ENCODE measurements at regions not wholly inside any gene's neighbourhood (a gene's known extent, or its start where the extent isn't known, plus 50 kb on each side); places are given as distances from the start of the nearest gene placed in this dataset.

DNA sequence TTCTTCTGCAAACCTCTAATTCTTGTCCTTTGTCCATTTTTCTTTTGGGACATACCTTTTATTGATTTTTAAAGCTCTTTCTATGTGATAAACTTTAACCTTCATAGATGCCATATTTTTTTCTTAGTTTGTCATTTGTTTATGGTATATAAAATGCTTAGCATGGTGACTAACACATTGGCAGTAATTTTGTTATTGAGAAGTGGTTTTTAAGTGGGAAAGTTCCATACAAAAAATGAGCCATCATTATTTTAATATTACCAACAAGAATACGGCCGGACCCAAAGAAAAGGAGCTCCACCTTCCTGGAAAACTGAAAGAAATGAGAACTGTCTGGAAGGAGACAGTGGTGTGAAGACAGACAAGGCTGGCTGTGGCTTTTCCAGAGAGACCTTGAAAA, 270.1 kb upstream of the SIX2 start:
- Histone ChIP-seq H3K27ac (no peak overlapping the region), H3K27me3 (no peaks in the 10 kb centered on the region), H3K9me3 (no peaks in the 10 kb centered on the region), H3K4me3 (no peak overlapping the region), H3K4me1 (no peaks in the 10 kb centered on the region), H3K36me3 (no peaks in the 10 kb centered on the region)
- no peak for TF ChIP-seq POLR2A (IDR thresholded peaks at IDR 0.05)
- no peak for TF ChIP-seq POLR2AphosphoS5 (IDR thresholded peaks at IDR 0.05)
- TF ChIP-seq, protein P1, sequence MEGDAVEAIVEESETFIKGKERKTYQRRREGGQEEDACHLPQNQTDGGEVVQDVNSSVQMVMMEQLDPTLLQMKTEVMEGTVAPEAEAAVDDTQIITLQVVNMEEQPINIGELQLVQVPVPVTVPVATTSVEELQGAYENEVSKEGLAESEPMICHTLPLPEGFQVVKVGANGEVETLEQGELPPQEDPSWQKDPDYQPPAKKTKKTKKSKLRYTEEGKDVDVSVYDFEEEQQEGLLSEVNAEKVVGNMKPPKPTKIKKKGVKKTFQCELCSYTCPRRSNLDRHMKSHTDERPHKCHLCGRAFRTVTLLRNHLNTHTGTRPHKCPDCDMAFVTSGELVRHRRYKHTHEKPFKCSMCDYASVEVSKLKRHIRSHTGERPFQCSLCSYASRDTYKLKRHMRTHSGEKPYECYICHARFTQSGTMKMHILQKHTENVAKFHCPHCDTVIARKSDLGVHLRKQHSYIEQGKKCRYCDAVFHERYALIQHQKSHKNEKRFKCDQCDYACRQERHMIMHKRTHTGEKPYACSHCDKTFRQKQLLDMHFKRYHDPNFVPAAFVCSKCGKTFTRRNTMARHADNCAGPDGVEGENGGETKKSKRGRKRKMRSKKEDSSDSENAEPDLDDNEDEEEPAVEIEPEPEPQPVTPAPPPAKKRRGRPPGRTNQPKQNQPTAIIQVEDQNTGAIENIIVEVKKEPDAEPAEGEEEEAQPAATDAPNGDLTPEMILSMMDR (IDR thresholded peaks at IDR 0.05) = no peak
- DNase-seq (ENCODE audit: low spot score in 2 of 2) = no peak
- intact Hi-C loops (cut with DNase I; ENCODE audit: low total_unique reads) = no loop called here

DNA sequence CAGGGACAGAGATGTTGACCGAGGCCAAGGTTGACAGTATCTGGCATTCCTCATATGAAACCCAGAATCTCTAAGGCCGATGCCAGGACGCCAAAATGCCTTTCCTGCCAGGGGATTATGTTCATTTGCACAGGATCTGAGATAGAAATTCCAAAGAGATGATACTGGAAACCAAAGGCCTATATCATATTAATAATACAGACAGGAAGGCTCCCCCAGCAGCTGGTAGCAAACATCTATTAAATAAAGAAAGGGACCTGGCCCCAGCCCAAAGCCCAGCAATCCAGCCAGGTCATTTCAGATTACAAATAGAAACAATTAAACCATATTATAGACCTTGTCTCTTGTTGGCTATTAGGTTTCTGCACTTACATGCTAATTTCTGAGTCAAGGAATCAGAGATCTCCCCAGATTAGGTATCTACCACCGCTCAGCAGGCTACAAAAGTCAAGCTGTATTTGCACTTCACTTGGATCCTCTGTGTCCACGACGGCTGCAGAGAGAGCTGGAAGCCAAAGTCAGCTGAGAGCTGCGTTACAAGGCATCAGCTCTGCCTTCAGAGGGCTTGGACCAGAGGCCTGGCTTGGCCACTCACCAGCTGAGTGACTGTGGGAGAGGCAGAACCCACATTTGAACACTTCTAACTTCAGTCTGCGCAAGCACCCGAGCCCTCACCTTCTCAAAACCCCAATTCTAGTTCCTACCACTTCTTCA, 269.3 kb upstream of the SIX2 start:
- no peaks in the 10 kb centered on the region for H3K9me3 ChIP-seq
- intact Hi-C loops (cut with DNase I; ENCODE audit: low total_unique reads) = no loop called here
- no peaks in the 10 kb centered on the region for H3K27me3 ChIP-seq
- H3K27ac ChIP-seq = no peak overlapping the region
- no peaks in the 10 kb centered on the region for H3K36me3 ChIP-seq
- TF ChIP-seq, protein P1 (IDR thresholded peaks at IDR 0.05) = no peak
- TF ChIP-seq POLR2AphosphoS5 (IDR thresholded peaks at IDR 0.05) (no peak), POLR2A (IDR thresholded peaks at IDR 0.05) (no peak)
- DNase-seq (ENCODE audit: low spot score in 2 of 2) = no peak
- no peak overlapping the region for H3K4me3 ChIP-seq
- no peaks in the 10 kb centered on the region for H3K4me1 ChIP-seq

DNA sequence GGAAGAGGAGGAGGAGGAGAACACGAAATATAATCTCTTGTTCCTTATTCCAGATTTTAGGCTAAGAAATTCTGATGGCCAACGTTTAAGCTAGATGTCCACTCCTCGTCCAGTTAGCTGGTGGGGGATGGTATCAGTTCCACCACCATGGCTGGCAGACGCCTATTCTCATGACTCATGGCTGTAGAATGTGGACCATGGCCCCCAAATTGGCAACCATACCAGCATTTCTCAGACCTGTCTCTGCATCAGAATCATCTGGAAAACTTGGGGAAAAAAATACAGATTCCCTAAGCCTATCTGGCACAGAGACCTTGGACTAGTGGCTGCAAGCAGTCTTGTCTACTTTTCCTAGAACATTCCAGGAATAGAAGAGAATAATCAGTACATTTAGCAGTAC, 267.7 kb upstream of the SIX2 start:
- DNase-seq (ENCODE audit: low spot score in 2 of 2) = no peak
- Histone ChIP-seq H3K4me3 (no peak overlapping the region), H3K27ac (no peak overlapping the region), H3K4me1 (no peaks in the 10 kb centered on the region), H3K36me3 (no peaks in the 10 kb centered on the region), H3K9me3 (no peaks in the 10 kb centered on the region), H3K27me3 (no peaks in the 10 kb centered on the region)
- intact Hi-C loops (cut with DNase I; ENCODE audit: low total_unique reads) = no loop called here
- TF ChIP-seq POLR2AphosphoS5 (IDR thresholded peaks at IDR 0.05) (no peak), POLR2A (IDR thresholded peaks at IDR 0.05) (no peak)
- TF ChIP-seq, protein P1 (IDR thresholded peaks at IDR 0.05) = no peak

DNA sequence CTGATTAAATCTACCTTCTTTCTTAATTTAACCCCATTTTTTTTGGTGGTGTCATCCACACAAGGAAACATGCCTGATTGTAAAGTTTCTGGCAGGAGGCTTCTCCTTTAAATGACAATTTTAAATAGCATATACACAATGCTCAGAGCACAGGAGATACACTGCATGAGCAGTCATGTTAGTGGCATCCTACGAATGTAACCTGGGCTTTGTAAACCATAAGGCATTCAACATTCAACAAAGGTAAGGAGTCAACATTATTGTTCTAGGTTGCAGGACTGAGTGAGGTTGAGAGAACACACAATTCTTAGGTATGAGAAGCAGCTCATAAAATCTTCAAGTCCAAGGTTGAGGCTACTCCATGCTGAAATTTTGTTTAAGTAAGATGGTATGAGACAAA, 266.6 kb upstream of the SIX2 start:
- Histone ChIP-seq H3K9me3 (no peaks in the 10 kb centered on the region), H3K27ac (no peak overlapping the region), H3K36me3 (no peaks in the 10 kb centered on the region), H3K4me1 (no peaks in the 10 kb centered on the region), H3K4me3 (no peak overlapping the region), H3K27me3 (no peaks in the 10 kb centered on the region)
- TF ChIP-seq, protein P1 (IDR thresholded peaks at IDR 0.05) = no peak
- no peak for TF ChIP-seq POLR2A (IDR thresholded peaks at IDR 0.05)
- no peak for TF ChIP-seq POLR2AphosphoS5 (IDR thresholded peaks at IDR 0.05)
- intact Hi-C loops (cut with DNase I; ENCODE audit: low total_unique reads) = no loop called here
- DNase-seq (ENCODE audit: low spot score in 2 of 2) = no peak

DNA sequence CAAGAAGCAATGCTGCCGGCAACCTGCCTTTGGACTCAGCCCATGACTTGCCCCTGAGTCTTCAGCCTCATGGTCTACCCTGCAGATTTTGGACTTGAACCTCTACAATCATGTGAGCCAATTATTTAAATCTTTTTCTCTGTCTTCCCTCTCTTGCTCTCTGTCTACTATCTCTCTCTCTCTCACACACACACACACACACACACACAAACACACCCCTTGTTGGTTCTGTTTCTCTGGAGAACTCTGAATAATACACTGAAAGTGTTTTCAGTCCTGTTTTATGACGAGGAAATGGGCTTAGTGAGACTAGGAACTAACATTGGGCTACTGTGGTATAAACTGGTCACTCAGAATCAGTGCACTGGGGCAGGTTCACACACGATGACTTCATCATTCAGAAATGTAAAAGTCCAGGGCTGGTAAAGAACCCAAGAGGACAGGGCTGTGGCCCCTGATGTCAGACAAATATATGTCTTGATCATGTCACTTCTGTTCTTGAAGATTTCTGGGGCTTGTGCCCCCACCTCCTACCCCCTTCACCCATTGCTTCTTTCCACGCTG, 266.1 kb upstream of the SIX2 start:
- H3K4me1 ChIP-seq = no peaks in the 10 kb centered on the region
- H3K4me3 ChIP-seq = no peak overlapping the region
- H3K27me3 ChIP-seq = no peaks in the 10 kb centered on the region
- TF ChIP-seq POLR2AphosphoS5 (IDR thresholded peaks at IDR 0.05) = no peak
- no peak for TF ChIP-seq POLR2A (IDR thresholded peaks at IDR 0.05)
- TF ChIP-seq, protein P1 (IDR thresholded peaks at IDR 0.05) = no peak
- H3K9me3 ChIP-seq = no peaks in the 10 kb centered on the region
- no peak overlapping the region for H3K27ac ChIP-seq
- intact Hi-C loops (cut with DNase I; ENCODE audit: low total_unique reads) = no loop called here
- no peak for DNase-seq (ENCODE audit: low spot score in 2 of 2)
- no peaks in the 10 kb centered on the region for H3K36me3 ChIP-seq

All from breast epithelium (tissue), 4 donors.